HCT116 (cell line): ENCODE measurements at regions not wholly inside any gene's neighbourhood (a gene's known extent, or its start where the extent isn't known, plus 50 kb on each side); places are given as distances from the start of the nearest gene placed in this dataset.
"Not testable (repeated sequence)": the region's sequence is repeated elsewhere in the genome, so short reads cannot be mapped to it uniquely, and the experiment has no call there.

Source experiments
- ATAC-seq: fragments of 200-7000 bp; cut with Tn5 transposase; 2 replicates; pipeline ENCODE4 v1.9.1; 2020; ENCODE audit warnings: mild to moderate bottlenecking, moderate library complexity
- BruUV-seq: library from RNA; stranded (reverse); fragments of 400-500 nt; replicated peaks from 2 replicates; lab custom pipeline; 2021; lab: Mats Ljungman, UMichigan
- CTCF ChIA-PET: fragments of 300-600 bp; sonication (Branson Sonifier 250); formaldehyde crosslinking; loops from one replicate; lab custom pipeline; 2021; ENCODE audit warnings: antibody characterized with exemption; lab: Charles Lee
- POLR2A ChIA-PET: fragments of 300-600, 350-600 bp; sonication (Branson Sonifier 250); formaldehyde crosslinking; loops from one replicate; lab custom pipeline; 2021; ENCODE audit warnings: antibody characterized with exemption; lab: Charles Lee
- RAD21 ChIA-PET, 2 experiments: fragments of 300-600 bp; sonication (Branson Sonifier 250); formaldehyde crosslinking; loops; one replicate each; lab custom pipeline; 2023; ENCODE audit warnings: low total read pairs in 2 of 2; ENCODE audit not compliant: uncharacterized antibody in 2 of 2, unreplicated experiment in 2 of 2, low non-redundant PET in 1 of 2; lab: Charles Lee
- DNase-seq: peaks from one replicate; pipeline ENCODE4 v3.0.0-alpha.2; 2010; ENCODE audit warnings: low read depth, low spot score
- H2AFZ ChIP-seq: fragments of 200-600 bp; shearing (Covaris generic), sonication (generic); 2 replicates; pipeline ENCODE4 v1.6.1; 2017; ENCODE audit warnings: low read depth, mixed run types, mixed read lengths, antibody characterized with exemption, low read length; ENCODE audit not compliant: poor library complexity, severe bottlenecking
- H3K27ac ChIP-seq: 2 replicates; pipeline ENCODE4 v1.5.1; 2012; ENCODE audit warnings: low read depth, low read length
- H3K27me3 ChIP-seq: fragments of 200-600 bp; sonication (generic); 2 replicates; pipeline ENCODE4 v1.6.1; 2016; ENCODE audit warnings: mixed run types, low read length, mixed read lengths; ENCODE audit not compliant: insufficient read depth
- H3K36me3 ChIP-seq, 2 experiments: fragments of 200-500 bp in 1 of 2; fragments of 200-600 bp in 1 of 2; sonication (Bioruptor generic) in 1 of 2; sonication (generic) in 1 of 2; 2 replicates each; pipeline versions ENCODE4 v1.5.1 to v1.6.1; 2014 to 2016; ENCODE audit warnings: low read length in 2 of 2, inconsistent platforms in 1 of 2, mixed read lengths in 1 of 2, mixed run types in 1 of 2; ENCODE audit not compliant: insufficient read depth in 2 of 2, control insufficient read depth in 1 of 2
- H3K4me1 ChIP-seq, 2 experiments: fragments of 200-600 bp in 1 of 2; sonication (generic) in 1 of 2; 2 replicates each; pipeline versions ENCODE4 v1.5.1 to v1.6.1; 2012 to 2017; ENCODE audit warnings: low read length in 2 of 2, inconsistent platforms in 1 of 2, mild to moderate bottlenecking in 1 of 2, mixed read lengths in 1 of 2, mixed run types in 1 of 2, moderate library complexity in 1 of 2; ENCODE audit not compliant: insufficient read depth in 2 of 2, control insufficient read depth in 1 of 2
- H3K4me2 ChIP-seq: fragments of 200-600 bp; sonication (generic); 2 replicates; pipeline ENCODE4 v1.6.1; 2017; ENCODE audit warnings: mixed run types, low read length, mixed read lengths
- H3K4me3 ChIP-seq, 2 experiments: fragments of 200-600 bp in 1 of 2; sonication (generic) in 1 of 2; replicated peaks in 1 of 2; 2 replicates each; pipeline ENCODE4 v1.5.1; 2011 to 2016; ENCODE audit warnings: low read length in 2 of 2, control low read depth in 1 of 2, low read depth in 1 of 2, mild to moderate bottlenecking in 1 of 2, mixed read lengths in 1 of 2, mixed run types in 1 of 2
- H3K79me2 ChIP-seq: fragments of 200-600 bp; sonication (generic); 2 replicates; pipeline ENCODE4 v1.6.1; 2017; ENCODE audit warnings: mild to moderate bottlenecking, mixed run types, low read length, moderate library complexity, mixed read lengths; ENCODE audit not compliant: insufficient read depth
- H3K9ac ChIP-seq: fragments of 200-600 bp; sonication (generic); 2 replicates; pipeline ENCODE4 v1.6.1; 2016; ENCODE audit warnings: low read length, mixed read lengths
- H3K9me2 ChIP-seq: fragments of 200-600 bp; sonication (generic), shearing (Covaris generic); 2 replicates; pipeline ENCODE4 v1.6.1; 2017; ENCODE audit warnings: mixed run types, mild to moderate bottlenecking, moderate library complexity; ENCODE audit not compliant: insufficient read depth
- H3K9me3 ChIP-seq, 2 experiments: fragments of 200-500 bp in 1 of 2; fragments of 200-600 bp in 1 of 2; sonication (Bioruptor generic) in 1 of 2; sonication (generic) in 1 of 2; 2 replicates each; pipeline ENCODE4 v1.6.1; 2014 to 2017; ENCODE audit warnings: low read length in 2 of 2, mixed read lengths in 2 of 2, inconsistent platforms in 1 of 2, low read depth in 1 of 2, mild to moderate bottlenecking in 1 of 2, mixed run types in 1 of 2, moderate library complexity in 1 of 2; ENCODE audit not compliant: control insufficient read depth in 1 of 2, insufficient read depth in 1 of 2
- H4K20me1 ChIP-seq: fragments of 200-600 bp; sonication (generic), shearing (Covaris generic); 2 replicates; pipeline ENCODE4 v1.6.1; 2017; ENCODE audit warnings: mixed run types, mild to moderate bottlenecking, moderate library complexity; ENCODE audit not compliant: insufficient read depth
- intact Hi-C: fragments of 100-400 bp; cut with micrococcal nuclease; formaldehyde crosslinking; loops from 2 replicates; pipeline ENCODE4 v1.10.0; 2022

GRCh38 chr14:106477600-106477999, 951.2 kb downstream of the TMEM121 start:
- H3K9me2 ChIP-seq, H3K9ac ChIP-seq, H3K27ac ChIP-seq, H3K4me2 ChIP-seq, H3K27me3 ChIP-seq, BruUV-seq, DNase-seq, H3K4me3 ChIP-seq, H3K9me3 ChIP-seq, ATAC-seq, H3K79me2 ChIP-seq, intact Hi-C loops, RAD21 ChIA-PET, CTCF ChIA-PET, H3K36me3 ChIP-seq, H3K4me1 ChIP-seq, POLR2A ChIA-PET, H2AFZ ChIP-seq, H4K20me1 ChIP-seq: not testable (repeated sequence)

DNA sequence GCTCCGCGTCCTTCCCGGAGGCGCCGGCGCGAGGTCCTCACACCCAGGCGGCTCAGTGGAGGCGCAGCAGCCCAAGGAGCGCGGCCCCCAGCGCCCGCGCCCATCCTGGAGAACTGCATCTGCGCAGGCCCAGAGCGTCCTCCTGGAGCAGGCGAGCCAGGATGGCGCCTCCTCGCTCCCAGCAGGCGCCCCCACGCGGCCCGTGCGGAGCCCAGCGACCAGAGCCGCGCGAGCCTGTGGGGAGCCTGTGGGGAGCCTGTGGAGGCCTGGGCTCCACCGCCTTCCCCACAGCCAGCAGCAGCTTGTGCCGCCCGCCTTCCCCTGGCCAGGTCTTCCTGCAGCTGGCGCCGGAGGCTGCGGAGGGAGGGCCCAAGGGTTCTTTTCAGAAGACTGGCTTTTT, 953.9 kb downstream of the TMEM121 start:
- POLR2A ChIA-PET, CTCF ChIA-PET, H3K9ac ChIP-seq, H3K27ac ChIP-seq, H3K36me3 ChIP-seq, H3K4me3 ChIP-seq, H3K9me3 ChIP-seq, RAD21 ChIA-PET, H3K79me2 ChIP-seq, ATAC-seq, H3K4me2 ChIP-seq, intact Hi-C loops, H4K20me1 ChIP-seq, H3K9me2 ChIP-seq, DNase-seq, BruUV-seq, H3K27me3 ChIP-seq, H3K4me1 ChIP-seq, H2AFZ ChIP-seq: not testable (repeated sequence)

DNA sequence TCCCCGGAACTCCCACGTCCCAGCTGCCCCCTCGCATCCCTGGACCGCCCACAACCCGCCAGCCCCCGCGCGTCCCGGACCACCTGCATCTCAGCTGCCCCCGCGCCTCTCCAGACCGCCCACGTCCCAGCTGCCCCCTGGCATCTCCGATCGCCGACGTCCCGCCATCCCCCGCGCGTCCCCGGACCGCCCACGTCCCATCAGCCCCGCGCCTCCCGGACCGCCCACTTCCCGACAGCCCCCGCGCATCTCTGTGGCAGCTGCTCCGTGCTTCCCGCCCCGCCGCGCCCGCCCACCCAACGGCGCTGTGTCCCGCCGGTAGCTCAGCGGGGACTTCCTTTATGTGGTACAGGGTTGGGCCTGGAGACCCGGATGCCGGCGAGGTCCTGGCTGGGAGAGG, 955.8 kb downstream of the TMEM121 start:
- H3K4me2 ChIP-seq, intact Hi-C loops, H3K79me2 ChIP-seq, H3K9me3 ChIP-seq, BruUV-seq, H3K36me3 ChIP-seq, H3K4me3 ChIP-seq, H3K27me3 ChIP-seq, RAD21 ChIA-PET, H3K9ac ChIP-seq, POLR2A ChIA-PET, CTCF ChIA-PET, H2AFZ ChIP-seq, H4K20me1 ChIP-seq, DNase-seq, ATAC-seq, H3K4me1 ChIP-seq, H3K9me2 ChIP-seq, H3K27ac ChIP-seq: not testable (repeated sequence)
